Right hindlimb (tissue), 1 donor: ENCODE measurements at regions not wholly inside any gene's neighbourhood (a gene's known extent, or its start where the extent isn't known, plus 50 kb on each side); places are given as distances from the start of the nearest gene placed in this dataset.
"Not testable (repeated sequence)": the region's sequence is repeated elsewhere in the genome, so short reads cannot be mapped to it uniquely, and the experiment has no call there.

Experiments used
- DNase-seq: peaks from one replicate; pipeline ENCODE4 v3.0.0-alpha.2; 2018

DNA sequence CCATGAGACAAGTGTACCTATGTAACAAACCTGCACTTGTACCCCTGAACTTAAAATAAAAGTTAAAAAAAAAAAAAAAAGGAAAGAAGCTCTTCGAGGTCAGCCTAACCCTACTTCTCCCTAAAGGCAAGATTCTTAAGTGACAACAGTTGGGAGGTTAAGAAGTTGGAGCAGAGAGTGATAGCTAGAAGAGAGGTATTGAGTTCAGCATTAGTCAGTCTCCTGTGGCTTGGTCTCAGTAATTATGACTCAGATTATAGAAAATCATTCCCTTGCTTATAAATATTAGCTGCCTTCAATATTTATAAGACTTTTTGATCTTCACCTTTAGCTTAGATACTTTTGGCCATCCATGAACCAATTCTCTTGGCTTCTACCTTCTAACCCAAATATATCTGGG is 926.8 kb upstream of the SLC39A10 start:
- no peak for DNase-seq

DNA sequence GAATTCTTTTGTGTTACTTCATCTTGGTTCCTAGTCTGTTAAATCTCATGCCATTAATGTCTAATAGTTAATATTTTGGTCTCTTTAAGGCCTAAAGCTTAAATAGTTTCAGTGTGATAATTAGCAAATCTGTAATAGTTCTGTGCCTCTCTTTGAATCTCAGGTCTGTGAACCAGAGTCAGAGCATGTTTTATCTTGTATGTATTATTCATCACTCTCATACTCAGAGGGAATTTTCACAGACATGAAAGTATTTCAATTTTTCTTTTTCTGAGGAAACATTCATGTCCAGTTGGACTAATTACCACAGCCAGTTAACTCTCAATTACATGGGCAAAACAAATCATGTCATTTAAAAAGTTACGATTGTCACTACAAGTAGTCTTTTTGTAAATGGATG is 931.9 kb upstream of the SLC39A10 start:
- DNase-seq = no peak

- no peak for DNase-seq
Observed at GRCh38 chr2:194723446-194723845, 933.6 kb upstream of the SLC39A10 start.

DNA sequence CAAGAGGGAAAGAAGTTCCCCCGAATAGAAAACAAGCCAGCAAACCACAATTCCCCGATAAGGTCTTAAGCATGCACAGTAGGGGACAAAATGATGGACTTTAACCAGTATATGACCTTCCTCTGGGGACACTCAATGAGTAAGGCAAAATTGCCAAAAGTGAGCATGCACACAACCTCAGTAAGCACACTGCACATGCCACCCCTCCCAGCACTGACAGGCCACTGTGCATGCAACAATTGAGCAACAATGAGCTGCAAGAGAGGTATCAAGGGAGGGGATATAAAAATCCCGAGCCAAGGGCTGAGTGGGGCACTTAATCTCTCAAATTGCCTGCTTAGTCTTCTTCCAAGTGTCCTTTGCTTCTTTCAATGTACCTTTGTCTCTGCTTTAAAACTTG is 935.8 kb upstream of the SLC39A10 start:
- DNase-seq = no peak

- no peak for DNase-seq
Observed at GRCh38 chr2:194720462-194720861, 936.6 kb upstream of the SLC39A10 start.

GRCh38 chr2:194718881-194719280 is 938.1 kb upstream of the SLC39A10 start:
- peak; percentile 24 for DNase-seq

- no peak for DNase-seq
Observed at GRCh38 chr2:194714541-194714940, 942.5 kb upstream of the SLC39A10 start.

DNA sequence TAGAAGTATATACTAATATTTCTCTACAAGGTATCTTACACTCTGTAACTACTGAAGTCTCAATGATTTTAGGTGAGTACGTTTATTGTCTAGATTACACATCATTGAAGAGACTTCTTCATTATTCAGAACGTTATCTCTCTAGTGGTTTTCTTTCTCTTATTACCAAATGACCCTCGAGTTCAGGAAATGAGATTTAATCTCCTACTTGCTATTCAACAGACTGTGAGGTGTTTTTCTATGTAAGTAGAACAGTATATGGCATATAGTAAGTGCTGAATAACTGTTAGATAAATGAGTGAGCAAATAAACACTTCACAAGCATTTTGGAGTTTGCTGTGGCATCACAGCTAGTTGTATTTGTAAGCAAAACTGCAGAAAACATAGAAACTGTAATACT is 947.2 kb upstream of the SLC39A10 start:
- DNase-seq = no peak

DNA sequence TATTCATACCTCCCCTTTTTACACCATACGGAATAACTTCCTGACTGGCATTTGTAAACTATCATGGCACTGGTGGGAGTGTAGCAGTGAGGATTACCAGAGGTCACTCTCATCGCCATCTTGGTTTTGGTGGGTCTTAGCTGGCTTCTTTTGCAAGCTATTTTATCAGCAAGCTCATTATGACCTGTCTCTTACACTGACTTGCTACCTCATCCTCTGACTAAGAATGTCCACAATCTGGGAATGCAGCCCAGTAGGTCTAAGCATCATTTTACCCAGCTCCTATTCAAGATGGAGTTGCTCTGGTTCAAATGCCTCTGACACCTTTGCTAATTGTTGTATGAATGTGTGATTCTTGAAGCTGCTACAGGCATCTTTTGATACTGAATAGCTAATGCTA is 950.8 kb upstream of the SLC39A10 start:
- no peak for DNase-seq

GRCh38 chr2:194705398-194705797 is 951.6 kb upstream of the SLC39A10 start:
- DNase-seq = no peak

DNA sequence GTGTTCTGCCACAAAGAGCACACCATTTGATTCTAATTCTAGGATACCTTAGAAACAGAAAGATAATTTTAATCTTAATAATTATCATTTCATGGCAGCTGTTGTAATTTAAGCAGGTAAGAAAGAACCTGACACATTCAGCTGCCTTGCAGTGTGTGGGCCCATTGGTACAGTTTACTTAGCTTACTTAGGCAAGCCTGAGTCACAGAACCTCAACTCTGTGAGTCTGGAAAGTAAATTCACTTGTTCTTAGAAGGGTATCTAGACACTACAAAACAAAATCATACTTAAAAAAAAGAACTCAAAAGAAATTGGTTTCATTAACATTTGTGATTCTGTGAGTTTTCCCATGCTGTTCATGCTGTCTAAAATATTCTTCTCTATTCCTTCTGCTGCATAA is 956.3 kb upstream of the SLC39A10 start:
- DNase-seq = no peak

DNA sequence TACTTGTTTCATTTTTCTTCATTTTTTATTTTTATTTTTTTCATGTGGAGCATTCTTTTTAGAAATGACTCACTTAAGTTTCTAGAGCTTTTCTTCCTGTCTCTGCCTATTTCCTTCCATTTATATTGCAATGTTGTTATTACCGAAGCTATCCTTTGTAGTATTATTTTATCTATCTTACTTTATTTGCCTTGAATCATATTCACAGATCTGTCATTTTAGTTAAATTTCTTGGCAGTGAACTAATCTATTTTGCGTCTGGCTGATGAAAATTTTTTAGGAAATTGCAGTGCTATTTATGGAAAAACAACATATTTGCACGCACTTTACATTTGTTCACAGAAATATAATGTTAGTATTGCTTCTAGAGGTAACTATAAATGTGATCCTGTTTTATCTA is 956.9 kb upstream of the SLC39A10 start:
- no peak for DNase-seq

DNA sequence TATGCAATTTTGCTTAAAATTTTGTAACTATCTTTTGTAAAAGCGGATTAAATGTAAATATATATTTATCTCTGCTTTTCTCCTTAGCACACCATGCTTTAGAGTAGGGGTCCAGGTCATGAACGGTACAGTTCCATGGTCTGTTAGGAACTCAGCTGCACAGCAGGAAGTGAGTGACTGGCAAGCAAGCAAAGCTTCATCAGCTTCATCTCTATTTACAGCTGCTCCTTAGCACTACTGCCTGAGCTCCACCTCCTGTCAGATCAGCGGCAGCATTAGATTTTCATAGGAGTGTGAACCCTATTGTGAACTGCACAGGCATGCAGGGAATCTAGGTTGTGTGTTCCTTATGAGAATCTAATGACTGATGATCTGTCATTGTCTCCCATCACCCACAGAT is 959.0 kb upstream of the SLC39A10 start:
- no peak for DNase-seq

GRCh38 chr2:194697439-194697838 is 959.6 kb upstream of the SLC39A10 start:
- no peak for DNase-seq

GRCh38 chr2:194696690-194697089 is 960.3 kb upstream of the SLC39A10 start:
- no peak for DNase-seq

DNA sequence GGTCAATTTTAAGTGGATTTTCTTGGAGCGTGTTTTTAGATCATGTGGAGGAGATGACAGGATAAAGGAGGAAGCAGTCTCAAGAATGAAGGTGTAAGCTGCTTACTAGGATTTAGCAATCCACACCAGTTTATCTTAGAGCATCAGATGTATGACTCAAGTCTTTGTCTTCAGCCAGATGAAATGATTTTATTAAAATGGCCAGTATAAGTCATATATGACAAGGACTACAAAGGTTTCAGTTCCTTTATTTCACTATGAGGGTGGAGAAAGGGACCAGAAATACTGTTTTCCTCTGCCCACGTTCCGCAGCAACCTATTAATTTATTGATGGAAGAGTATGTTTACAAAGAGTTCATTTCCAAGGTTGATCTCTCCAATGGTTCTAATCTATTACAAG is 970.5 kb upstream of the SLC39A10 start:
- DNase-seq = no peak

DNA sequence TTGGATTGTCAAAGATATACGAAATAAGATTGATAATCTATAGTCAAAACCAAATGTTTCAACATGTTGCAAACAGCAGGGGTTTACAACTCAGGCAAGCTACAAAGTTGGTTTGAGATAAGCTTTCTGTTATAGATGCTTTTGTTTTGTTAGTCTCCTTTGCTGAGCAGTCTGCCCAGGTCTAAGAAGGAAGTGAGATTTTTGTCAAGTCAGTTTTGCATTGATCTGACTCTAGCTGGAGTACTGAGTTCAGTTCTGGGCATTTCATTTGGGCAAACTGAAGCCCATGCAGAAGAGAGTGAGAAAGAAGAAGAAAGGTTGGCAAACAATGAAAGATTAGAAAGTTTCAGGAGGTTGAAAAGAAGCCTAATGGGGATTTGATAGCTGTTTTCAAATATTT is 983.0 kb upstream of the SLC39A10 start:
- no peak for DNase-seq

- DNase-seq = no peak
Observed at GRCh38 chr2:194672994-194673393, 984.0 kb upstream of the SLC39A10 start.

DNA sequence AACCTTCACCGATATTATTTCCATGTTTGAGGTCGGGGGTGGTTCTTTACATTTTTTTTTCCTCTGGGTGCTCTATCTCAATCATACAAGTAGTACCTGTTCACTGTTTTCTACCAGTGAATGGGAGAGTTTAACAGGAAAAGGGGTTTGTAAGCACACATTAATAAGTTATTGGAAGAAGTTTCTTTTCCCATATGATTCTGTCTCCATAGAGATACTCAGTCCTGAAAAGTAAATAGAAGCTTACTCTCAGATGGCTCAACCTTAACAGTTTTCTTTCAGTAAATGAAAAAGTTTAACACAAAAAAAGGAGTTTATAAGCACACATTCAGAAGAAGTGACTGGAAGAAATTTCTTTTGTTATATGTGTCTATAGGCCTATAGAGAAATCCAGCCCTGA is 995.6 kb upstream of the SLC39A10 start:
- no peak for DNase-seq

DNA sequence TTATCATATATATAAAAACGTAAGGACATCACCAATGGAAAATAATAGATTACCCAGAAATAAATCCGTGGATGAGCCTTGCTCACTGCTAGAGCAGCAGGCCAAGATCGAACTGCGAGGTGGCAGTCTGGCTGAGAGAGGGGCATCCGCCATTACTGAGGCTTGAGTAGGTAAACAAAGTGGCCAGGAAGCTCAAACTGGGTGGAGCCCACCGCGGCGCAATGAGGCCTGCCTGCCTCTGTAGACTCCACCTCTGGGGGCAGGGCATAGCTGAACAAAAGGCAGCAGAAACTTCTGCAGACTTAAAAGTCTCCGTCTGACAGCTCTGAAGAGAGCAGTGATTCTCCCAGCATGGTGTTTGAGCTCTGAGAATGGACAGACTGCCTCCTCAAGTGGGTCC is 1018.0 kb upstream of the SLC39A10 start:
- not testable (repeated sequence) for DNase-seq

- no peak for DNase-seq
Observed at GRCh38 chr2:194621945-194622344, 1035.1 kb upstream of the SLC39A10 start.

GRCh38 chr2:194619366-194619765 is 1037.7 kb upstream of the SLC39A10 start:
- no peak for DNase-seq

DNA sequence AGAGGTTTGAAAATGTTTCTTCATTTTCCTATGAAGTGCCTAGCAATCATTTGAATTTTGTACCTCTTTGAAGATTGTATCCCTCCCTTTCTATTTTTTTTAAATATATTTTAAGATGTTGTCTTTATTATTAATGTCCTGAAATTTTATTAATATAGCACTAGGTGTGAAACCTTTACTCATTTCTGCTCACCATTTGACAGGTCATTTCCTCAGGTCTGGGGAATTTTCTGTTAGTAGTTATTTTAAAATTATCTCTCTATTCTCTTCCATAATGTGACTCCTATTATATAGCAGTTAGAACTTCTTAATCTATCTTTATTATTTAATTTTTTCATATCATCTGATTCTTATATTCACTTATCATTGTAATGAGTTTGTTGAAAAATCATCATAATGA is 1038.6 kb upstream of the SLC39A10 start:
- no peak for DNase-seq

DNA sequence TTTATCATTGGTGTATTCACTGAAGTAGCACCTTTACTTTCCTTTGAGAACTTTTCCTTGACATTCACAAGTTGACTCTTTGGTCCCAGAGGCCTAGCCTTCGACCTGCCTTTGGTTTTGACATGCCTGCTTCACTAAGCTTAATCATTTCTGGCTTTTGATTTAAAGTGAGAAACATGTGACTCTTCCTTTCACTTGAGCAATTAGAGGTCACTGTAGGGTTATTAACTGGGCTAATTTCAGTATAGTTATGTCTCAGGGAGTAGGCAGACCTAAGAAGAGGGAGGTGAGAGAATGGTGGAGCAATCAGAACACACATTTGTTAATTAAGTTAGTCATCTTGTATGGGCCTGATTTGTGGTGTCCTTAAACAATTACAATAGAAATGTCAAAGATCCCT is 1040.7 kb upstream of the SLC39A10 start:
- no peak for DNase-seq

- DNase-seq = no peak
Observed at GRCh38 chr2:194610297-194610696, 1046.7 kb upstream of the SLC39A10 start.

- no peak for DNase-seq
Observed at GRCh38 chr2:194603429-194603828, 1053.6 kb upstream of the SLC39A10 start.
